ENCODE measurements at regions not wholly inside any gene's neighbourhood (a gene's known extent, or its start where the extent isn't known, plus 50 kb on each side); places are given as distances from the start of the nearest gene placed in this dataset.

DNA sequence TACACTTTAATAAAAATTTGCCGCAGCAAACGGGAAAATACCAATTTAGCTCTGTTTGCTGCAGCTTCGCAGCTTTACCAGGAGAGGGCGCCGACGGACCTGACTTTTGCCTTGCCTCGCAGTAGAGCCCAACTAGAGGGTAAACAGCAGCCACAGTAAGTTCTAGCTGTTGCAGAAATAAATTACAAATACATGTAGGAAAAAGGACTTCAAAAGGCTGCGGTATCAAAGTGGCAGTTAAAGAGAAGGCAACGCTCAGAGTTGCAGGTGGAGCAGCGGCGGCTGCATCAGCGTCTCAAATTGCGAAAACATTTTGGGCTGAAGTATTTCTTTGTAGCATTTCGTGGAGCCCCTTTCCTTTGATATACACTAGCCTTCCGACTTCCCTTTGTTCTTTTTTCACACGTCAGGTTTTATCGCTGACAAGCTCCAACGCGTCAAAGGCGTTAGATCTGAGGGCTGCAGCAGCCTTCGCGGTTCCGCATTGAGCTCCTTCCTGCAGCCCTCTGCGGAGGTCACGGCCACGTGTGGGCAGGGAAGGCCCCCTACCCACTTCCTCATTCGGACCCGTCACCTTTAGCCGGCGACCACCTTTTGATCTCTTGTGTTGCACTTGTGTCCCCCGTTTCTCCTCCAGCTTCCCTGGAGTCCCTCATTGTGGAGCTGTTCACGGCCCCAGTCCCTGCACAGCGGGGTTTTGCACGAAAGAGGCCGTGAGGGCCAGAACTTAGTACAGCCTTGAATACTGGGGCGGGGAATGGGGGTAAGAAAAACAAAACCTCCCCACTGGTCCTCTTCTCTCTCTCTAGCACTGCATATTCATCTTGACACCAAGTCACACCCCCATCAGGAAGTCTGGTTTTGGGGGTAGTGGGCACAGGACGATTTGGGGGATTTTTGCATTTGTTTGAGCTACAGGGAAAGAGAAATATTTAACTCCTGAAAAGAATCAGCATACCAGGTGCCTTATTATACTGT, 72.8 kb downstream of the S1PR1 start (continued):
- TF ChIP-seq CTCF (CRISPR knock-in tag; IDR thresholded peaks at IDR 0.05), result peak; percentile 82
- no peak for TF ChIP-seq ZNF543 (CRISPR knock-in tag; IDR thresholded peaks at IDR 0.05)
- TF ChIP-seq NONO (IDR thresholded peaks at IDR 0.05), result no peak
- TF ChIP-seq NONO (CRISPR knock-in tag; conservative IDR thresholded peaks at IDR 0.05), result no peak
- TF ChIP-seq ZZZ3 (CRISPR knock-in tag; IDR thresholded peaks at IDR 0.05; ENCODE audit: borderline replicate concordance), result no peak
- peak; percentile 74 for TF ChIP-seq STAG1 (CRISPR knock-in tag; IDR thresholded peaks at IDR 0.05)
- no peak for TF ChIP-seq TFAP4 (IDR thresholded peaks at IDR 0.05; ENCODE audit: borderline replicate concordance, low read depth)
- TF ChIP-seq, protein P1, sequence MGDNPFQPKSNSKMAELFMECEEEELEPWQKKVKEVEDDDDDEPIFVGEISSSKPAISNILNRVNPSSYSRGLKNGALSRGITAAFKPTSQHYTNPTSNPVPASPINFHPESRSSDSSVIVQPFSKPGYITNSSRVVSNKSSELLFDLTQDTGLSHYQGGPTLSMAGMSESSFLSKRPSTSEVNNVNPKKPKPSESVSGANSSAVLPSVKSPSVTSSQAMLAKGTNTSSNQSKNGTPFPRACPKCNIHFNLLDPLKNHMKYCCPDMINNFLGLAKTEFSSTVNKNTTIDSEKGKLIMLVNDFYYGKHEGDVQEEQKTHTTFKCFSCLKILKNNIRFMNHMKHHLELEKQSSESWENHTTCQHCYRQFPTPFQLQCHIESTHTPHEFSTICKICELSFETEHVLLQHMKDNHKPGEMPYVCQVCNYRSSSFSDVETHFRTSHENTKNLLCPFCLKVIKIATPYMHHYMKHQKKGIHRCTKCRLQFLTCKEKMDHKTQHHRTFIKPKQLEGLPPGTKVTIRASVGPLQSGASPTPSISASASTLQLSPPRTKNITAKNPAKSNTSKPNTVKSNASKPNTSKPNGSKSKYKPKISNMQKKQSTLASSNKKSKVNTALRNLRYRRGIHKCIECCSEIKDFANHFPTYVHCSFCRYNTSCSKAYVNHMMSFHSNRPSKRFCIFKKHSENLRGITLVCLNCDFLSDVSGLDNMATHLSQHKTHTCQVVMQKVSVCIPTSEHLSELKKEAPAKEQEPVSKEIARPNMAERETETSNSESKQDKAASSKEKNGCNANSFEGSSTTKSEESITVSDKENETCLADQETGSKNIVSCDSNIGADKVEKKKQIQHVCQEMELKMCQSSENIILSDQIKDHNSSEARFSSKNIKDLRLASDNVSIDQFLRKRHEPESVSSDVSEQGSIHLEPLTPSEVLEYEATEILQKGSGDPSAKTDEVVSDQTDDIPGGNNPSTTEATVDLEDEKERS (CRISPR knock-in tag; IDR thresholded peaks at IDR 0.05), result no peak
- TF ChIP-seq, protein P2, sequence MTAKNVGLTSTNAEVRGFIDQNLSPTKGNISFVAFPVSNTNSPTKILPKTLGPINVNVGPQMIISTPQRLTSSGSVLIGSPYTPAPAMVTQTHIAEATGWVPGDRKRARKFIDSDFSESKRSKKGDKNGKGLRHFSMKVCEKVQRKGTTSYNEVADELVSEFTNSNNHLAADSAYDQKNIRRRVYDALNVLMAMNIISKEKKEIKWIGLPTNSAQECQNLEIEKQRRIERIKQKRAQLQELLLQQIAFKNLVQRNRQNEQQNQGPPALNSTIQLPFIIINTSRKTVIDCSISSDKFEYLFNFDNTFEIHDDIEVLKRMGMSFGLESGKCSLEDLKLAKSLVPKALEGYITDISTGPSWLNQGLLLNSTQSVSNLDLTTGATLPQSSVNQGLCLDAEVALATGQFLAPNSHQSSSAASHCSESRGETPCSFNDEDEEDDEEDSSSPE (CRISPR knock-in tag; IDR thresholded peaks at IDR 0.05), result no peak
- no peak for TF ChIP-seq TCF7L2 (IDR thresholded peaks at IDR 0.05; ENCODE audit: low read depth, low read length)
- no peak for TF ChIP-seq ZNF772 (CRISPR knock-in tag; IDR thresholded peaks at IDR 0.05)
- 0 out of 2 replicates have a peak, but pooled peaks have one; percentile 48 for TF ChIP-seq ZNF44 (CRISPR knock-in tag; IDR thresholded peaks at IDR 0.05)
- TF ChIP-seq HMGXB3 (CRISPR knock-in tag; IDR thresholded peaks at IDR 0.05; ENCODE audit: borderline replicate concordance), result no peak
- TF ChIP-seq KDM5A (IDR thresholded peaks at IDR 0.05; ENCODE audit: borderline replicate concordance, low read length), result no peak
- no peak for TF ChIP-seq REL (CRISPR knock-in tag; conservative IDR thresholded peaks at IDR 0.05)
- TF ChIP-seq MIXL1 (CRISPR knock-in tag; IDR thresholded peaks at IDR 0.05), result no peak
- TF ChIP-seq HIVEP1 (CRISPR knock-in tag; IDR thresholded peaks at IDR 0.05), result no peak

Measured in HepG2 (cell line).